ENCODE measurements at regions not wholly inside any gene's neighbourhood (a gene's known extent, or its start where the extent isn't known, plus 50 kb on each side); places are given as distances from the start of the nearest gene placed in this dataset.
"Not testable (repeated sequence)": the region's sequence is repeated elsewhere in the genome, so short reads cannot be mapped to it uniquely, and the experiment has no call there.

GRCh38 chr1:121551491-121551890, 366.7 kb downstream of the SRGAP2C start:
- not testable (repeated sequence) for TF ChIP-seq CTCF (optimal IDR thresholded peaks at IDR 0.05 in 1 of 3, IDR thresholded peaks at IDR 0.05 in 1 of 3, conservative IDR thresholded peaks at IDR 0.05 in 1 of 3; ENCODE audit: extremely low read depth in 1 of 3, insufficient read depth in 2 of 3, low read length in 3 of 3); EZH2 (IDR thresholded peaks at IDR 0.05; ENCODE audit: low read length)
